Keratinocyte (primary cell): ENCODE measurements at regions not wholly inside any gene's neighbourhood (a gene's known extent, or its start where the extent isn't known, plus 50 kb on each side); places are given as distances from the start of the nearest gene placed in this dataset.

Source experiments
- CTCF ChIP-seq, 3 experiments: IDR thresholded peaks in 1 of 3; conservative IDR thresholded peaks in 1 of 3; optimal IDR thresholded peaks in 1 of 3; 2 replicates in 2 of 3; 3 replicates in 1 of 3; pipeline versions ENCODE3 to v1.5.1; 2011; ENCODE audit warnings: low read length in 3 of 3, mild to moderate bottlenecking in 3 of 3, moderate library complexity in 2 of 3, control low read depth in 1 of 3, inconsistent platforms in 1 of 3; ENCODE audit not compliant: insufficient read depth in 2 of 3; ENCODE audit errors: extremely low read depth in 1 of 3
- EZH2 ChIP-seq: IDR thresholded peaks from one replicate; pipeline ENCODE4 v1.6.1; 2012; ENCODE audit warnings: inconsistent platforms, mild to moderate bottlenecking, low read length, moderate library complexity

GRCh38 chr2:58616961-58617360 lies 375.8 kb upstream of the FANCL start:
- TF ChIP-seq CTCF (optimal IDR thresholded peaks at IDR 0.05 in 1 of 3, IDR thresholded peaks at IDR 0.05 in 1 of 3, conservative IDR thresholded peaks at IDR 0.05 in 1 of 3; ENCODE audit: extremely low read depth in 1 of 3, insufficient read depth in 2 of 3, low read length in 3 of 3) (no peak), EZH2 (no peak)
